Parathyroid adenoma (tissue), 2 donors: ENCODE measurements at regions not wholly inside any gene's neighbourhood (a gene's known extent, or its start where the extent isn't known, plus 50 kb on each side); places are given as distances from the start of the nearest gene placed in this dataset.

Experiments used
- H2AFZ ChIP-seq: fragments of 300-600 bp; sonication (generic); one replicate; pipeline ENCODE4 v1.7.0; 2017; ENCODE audit warnings: antibody characterized with exemption, mild to moderate bottlenecking
- H3K27ac ChIP-seq: fragments of 300-600 bp; sonication (generic); one replicate; pipeline ENCODE4 v1.7.0; 2017
- H3K27me3 ChIP-seq: fragments of 300-600 bp; sonication (generic); one replicate; pipeline ENCODE4 v1.7.0; 2017; ENCODE audit warnings: low read length; ENCODE audit not compliant: control insufficient read depth, insufficient read depth
- H3K36me3 ChIP-seq: fragments of 300-600 bp; sonication (generic); one replicate; pipeline ENCODE4 v1.7.0; 2017; ENCODE audit warnings: low read length; ENCODE audit not compliant: control insufficient read depth, insufficient read depth
- H3K4me1 ChIP-seq: fragments of 300-600 bp; sonication (generic); one replicate; pipeline ENCODE4 v1.7.0; 2017; ENCODE audit warnings: control low read depth
- H3K4me2 ChIP-seq: fragments of 300-600 bp; sonication (generic); one replicate; pipeline ENCODE4 v1.7.0; 2017; ENCODE audit warnings: low read length
- H3K4me3 ChIP-seq: fragments of 300-600 bp; sonication (generic); one replicate; pipeline ENCODE4 v1.7.0; 2017; ENCODE audit warnings: low read depth, low read length
- H3K79me2 ChIP-seq: fragments of 300-600 bp; sonication (generic); one replicate; pipeline ENCODE4 v1.7.0; 2017; ENCODE audit warnings: control low read depth
- H3K9ac ChIP-seq: fragments of 300-600 bp; sonication (generic); one replicate; pipeline ENCODE4 v1.7.0; 2017; ENCODE audit warnings: mild to moderate bottlenecking
- H3K9me3 ChIP-seq: fragments of 300-600 bp; sonication (generic); one replicate; pipeline ENCODE4 v1.7.0; 2017; ENCODE audit warnings: low read length; ENCODE audit not compliant: control insufficient read depth
- CTCF ChIP-seq: fragments of 300-600 bp; sonication (generic); IDR thresholded peaks from one replicate; pipeline ENCODE4 v1.7.0; 2017; ENCODE audit warnings: antibody characterized with exemption, mild to moderate bottlenecking
- donor health status: primary hyperparathyroidism.

- no peak overlapping the region for H3K4me3 ChIP-seq
- H3K9ac ChIP-seq, result no peak overlapping the region
- H3K79me2 ChIP-seq, result no peaks in the 10 kb centered on the region
- TF ChIP-seq CTCF, result no peak
- H3K27ac ChIP-seq, result no peak overlapping the region
- H3K9me3 ChIP-seq, result no peaks in the 10 kb centered on the region
- H3K36me3 ChIP-seq, result no peaks in the 10 kb centered on the region
- no peaks in the 10 kb centered on the region for H3K27me3 ChIP-seq
- H3K4me2 ChIP-seq, result no peak overlapping the region
- H2AFZ ChIP-seq, result no peak overlapping the region
- H3K4me1 ChIP-seq, result no peaks in the 10 kb centered on the region
Observed at GRCh38 chr12:115004470-115005146, 320.6 kb upstream of the TBX3 start.

- no peaks in the 10 kb centered on the region for H3K36me3 ChIP-seq
- H3K27ac ChIP-seq, result no peak overlapping the region
- no peaks in the 10 kb centered on the region for H3K9me3 ChIP-seq
- no peak overlapping the region for H3K4me2 ChIP-seq
- no peaks in the 10 kb centered on the region for H3K4me1 ChIP-seq
- no peaks in the 10 kb centered on the region for H3K79me2 ChIP-seq
- no peaks in the 10 kb centered on the region for H3K27me3 ChIP-seq
- TF ChIP-seq CTCF, result no peak
- H2AFZ ChIP-seq, result no peak overlapping the region
- no peak overlapping the region for H3K9ac ChIP-seq
- no peak overlapping the region for H3K4me3 ChIP-seq
Observed at GRCh38 chr12:115002434-115002833, 318.5 kb upstream of the TBX3 start.

DNA sequence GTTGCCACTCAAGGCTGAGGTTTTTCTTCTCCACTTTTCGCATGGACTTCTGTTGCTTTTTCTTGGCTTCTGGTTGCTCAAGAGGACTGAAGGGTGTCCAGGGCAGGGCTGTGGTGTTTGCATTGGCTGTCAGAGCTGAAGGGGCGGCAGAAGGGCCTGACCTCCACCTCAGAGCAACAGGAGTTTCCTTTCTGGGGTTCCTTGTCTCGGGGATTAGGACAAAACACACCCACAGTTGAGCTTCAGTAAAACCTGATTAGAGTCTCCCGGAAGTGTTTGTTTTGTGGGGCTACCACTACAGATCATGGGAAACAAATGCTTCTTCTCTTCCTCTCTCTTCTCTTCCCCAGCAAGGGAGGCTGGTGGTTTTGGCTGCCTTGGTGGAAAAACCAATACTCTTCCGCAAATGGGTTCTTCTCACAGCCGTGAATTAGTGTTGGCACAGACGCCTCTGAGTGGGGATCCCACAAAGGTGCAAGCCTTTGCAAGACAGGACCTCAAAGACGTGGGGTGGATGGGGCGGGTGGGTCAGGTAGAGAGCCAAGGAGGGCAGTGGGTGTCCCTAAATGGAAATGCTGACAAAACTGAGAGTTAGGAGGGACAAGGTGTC is 317.7 kb upstream of the TBX3 start:
- no peak overlapping the region for H2AFZ ChIP-seq
- no peaks in the 10 kb centered on the region for H3K79me2 ChIP-seq
- no peaks in the 10 kb centered on the region for H3K4me1 ChIP-seq
- no peaks in the 10 kb centered on the region for H3K36me3 ChIP-seq
- no peak overlapping the region for H3K27ac ChIP-seq
- no peak overlapping the region for H3K9ac ChIP-seq
- no peaks in the 10 kb centered on the region for H3K9me3 ChIP-seq
- no peaks in the 10 kb centered on the region for H3K27me3 ChIP-seq
- TF ChIP-seq CTCF, result no peak
- no peak overlapping the region for H3K4me2 ChIP-seq
- H3K4me3 ChIP-seq, result no peak overlapping the region

GRCh38 chr12:115000038-115000437 is 316.1 kb upstream of the TBX3 start:
- no peak overlapping the region for H3K4me2 ChIP-seq
- H3K4me1 ChIP-seq, result no peaks in the 10 kb centered on the region
- H3K27ac ChIP-seq, result no peak overlapping the region
- no peaks in the 10 kb centered on the region for H3K36me3 ChIP-seq
- no peaks in the 10 kb centered on the region for H3K79me2 ChIP-seq
- no peaks in the 10 kb centered on the region for H3K27me3 ChIP-seq
- no peak overlapping the region for H3K4me3 ChIP-seq
- no peak overlapping the region for H2AFZ ChIP-seq
- no peaks in the 10 kb centered on the region for H3K9me3 ChIP-seq
- no peak for TF ChIP-seq CTCF
- no peak overlapping the region for H3K9ac ChIP-seq

DNA sequence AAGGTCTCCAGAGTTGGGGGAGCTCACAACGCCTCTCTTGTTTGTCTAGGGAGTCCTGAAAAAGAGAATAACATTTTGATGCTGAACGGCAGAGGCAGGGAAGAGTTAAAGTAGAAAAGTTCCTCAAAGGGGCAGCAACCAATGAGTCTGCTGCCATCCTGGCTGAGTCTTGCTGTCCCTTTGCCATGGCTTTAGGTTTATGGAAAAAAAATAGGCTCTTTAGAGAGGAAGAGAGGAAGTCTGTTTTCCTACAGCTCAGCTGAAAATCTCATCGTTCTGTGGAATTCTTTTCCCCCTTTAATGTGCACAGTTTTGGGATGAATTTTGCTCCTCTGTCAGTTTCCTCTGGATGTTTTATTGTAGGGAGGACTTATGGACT is 314.8 kb upstream of the TBX3 start:
- H3K4me2 ChIP-seq, result no peak overlapping the region
- no peaks in the 10 kb centered on the region for H3K27me3 ChIP-seq
- H3K27ac ChIP-seq, result no peak overlapping the region
- no peaks in the 10 kb centered on the region for H3K79me2 ChIP-seq
- no peak overlapping the region for H3K4me3 ChIP-seq
- H3K9me3 ChIP-seq, result no peaks in the 10 kb centered on the region
- H2AFZ ChIP-seq, result no peak overlapping the region
- TF ChIP-seq CTCF, result no peak
- H3K36me3 ChIP-seq, result no peaks in the 10 kb centered on the region
- H3K9ac ChIP-seq, result no peak overlapping the region
- no peaks in the 10 kb centered on the region for H3K4me1 ChIP-seq
